IMR-90 (cell line): ENCODE measurements at regions not wholly inside any gene's neighbourhood (a gene's known extent, or its start where the extent isn't known, plus 50 kb on each side); places are given as distances from the start of the nearest gene placed in this dataset.

Source experiments
- ATAC-seq: fragments of 200-7000 bp; cut with Tn5 transposase; 2 replicates; pipeline ENCODE4 v1.9.1; 2020; ENCODE audit warnings: low read depth, mild to moderate bottlenecking, moderate library complexity
- BruUV-seq: library from RNA; stranded (reverse); fragments of 400-500 nt; replicated peaks from 2 replicates; lab custom pipeline; 2021; lab: Mats Ljungman, UMichigan
- CTCF ChIA-PET: fragments of 300-600 bp; formaldehyde crosslinking; extraction: SDS; loops from one replicate; lab custom pipeline; 2021; ENCODE audit warnings: antibody characterized with exemption; lab: Yijun Ruan, JAX
- POLR2A ChIA-PET: fragments of 300-600 bp; sonication (Branson Sonifier 250); formaldehyde crosslinking; loops from one replicate; lab custom pipeline; 2022; ENCODE audit warnings: antibody characterized with exemption; ENCODE audit not compliant: unreplicated experiment; lab: Charles Lee
- DNase-seq: peaks from one replicate; pipeline ENCODE4 v3.0.0; 2013
- H2AFZ ChIP-seq: replicated peaks from 2 replicates; pipeline ENCODE3; 2013; ENCODE audit warnings: low read length, mild to moderate bottlenecking; ENCODE audit not compliant: poor library complexity
- H2AK5ac ChIP-seq: 2 replicates; pipeline ENCODE4 v1.6.1; 2013; ENCODE audit warnings: low read depth, low read length, inconsistent platforms
- H2AK9ac ChIP-seq: replicated peaks from 2 replicates; pipeline ENCODE3; 2013; ENCODE audit warnings: mild to moderate bottlenecking, low read depth, low read length, moderate library complexity; ENCODE audit not compliant: poor library complexity
- H2BK120ac ChIP-seq: 2 replicates; pipeline ENCODE4 v1.6.1; 2013; ENCODE audit warnings: low read depth, low read length, inconsistent platforms
- H2BK15ac ChIP-seq: 3 replicates; pipeline ENCODE4 v1.6.1; 2013; ENCODE audit warnings: low read depth, low read length, inconsistent platforms
- H2BK20ac ChIP-seq: 2 replicates; pipeline ENCODE4 v1.6.1; 2013; ENCODE audit warnings: low read depth, mild to moderate bottlenecking, inconsistent platforms, low read length, moderate library complexity
- H2BK5ac ChIP-seq: 2 replicates; pipeline ENCODE4 v1.6.1; 2013; ENCODE audit warnings: mild to moderate bottlenecking, low read depth, low read length, inconsistent platforms; ENCODE audit not compliant: poor library complexity, severe bottlenecking
- H3K14ac ChIP-seq: replicated peaks from 2 replicates; pipeline ENCODE4 v1.6.1; 2013; ENCODE audit warnings: low read depth, low read length, inconsistent platforms
- H3K18ac ChIP-seq: 2 replicates; pipeline ENCODE4 v1.6.1; 2013; ENCODE audit warnings: low read depth, low read length, control low read depth
- H3K23ac ChIP-seq: 2 replicates; pipeline ENCODE4 v1.6.1; 2013; ENCODE audit warnings: low read depth, low read length, inconsistent platforms
- H3K27ac ChIP-seq: 2 replicates; pipeline ENCODE4 v1.5.1; 2013; ENCODE audit warnings: mild to moderate bottlenecking, control low read depth, low read length; ENCODE audit not compliant: insufficient read depth
- H3K27me3 ChIP-seq: 2 replicates; pipeline ENCODE4 v1.6.1; 2013; ENCODE audit warnings: low read length; ENCODE audit not compliant: control insufficient read depth, insufficient read depth
- H3K36me3 ChIP-seq: 2 replicates; pipeline ENCODE4 v1.6.1; 2013; ENCODE audit warnings: low read length, mixed read lengths; ENCODE audit not compliant: control insufficient read depth, insufficient read depth
- H3K4ac ChIP-seq: 2 replicates; pipeline ENCODE4 v1.6.1; 2013; ENCODE audit warnings: low read depth, low read length, inconsistent platforms
- H3K4me1 ChIP-seq: 2 replicates; pipeline ENCODE4 v1.6.1; 2013; ENCODE audit warnings: low read length, mixed read lengths; ENCODE audit not compliant: control insufficient read depth, insufficient read depth
- H3K4me2 ChIP-seq: 2 replicates; pipeline ENCODE4 v1.6.1; 2013; ENCODE audit warnings: low read depth, mild to moderate bottlenecking, control low read depth, low read length, moderate library complexity
- H3K4me3 ChIP-seq: 2 replicates; pipeline ENCODE4 v1.5.1; 2013; ENCODE audit warnings: low read depth, mild to moderate bottlenecking, control low read depth, low read length, moderate library complexity; ENCODE audit not compliant: insufficient read depth
- H3K56ac ChIP-seq: 2 replicates; pipeline ENCODE4 v1.6.1; 2013; ENCODE audit warnings: low read length, inconsistent platforms; ENCODE audit not compliant: insufficient read depth; ENCODE audit errors: extremely low read depth
- H3K79me1 ChIP-seq, 2 experiments: 2 replicates each; pipeline ENCODE4 v1.6.1; 2013; ENCODE audit warnings: low read length in 2 of 2, inconsistent platforms in 1 of 2, low read depth in 1 of 2
- H3K9ac ChIP-seq: 2 replicates; pipeline ENCODE4 v1.6.1; 2013; ENCODE audit warnings: low read depth, low read length, control low read depth
- H3K9me1 ChIP-seq: 2 replicates; pipeline ENCODE4 v1.6.1; 2013; ENCODE audit warnings: low read length, inconsistent platforms; ENCODE audit not compliant: insufficient read depth
- H3K9me3 ChIP-seq: 2 replicates; pipeline ENCODE4 v1.6.1; 2013; ENCODE audit warnings: low read length; ENCODE audit not compliant: control insufficient read depth, insufficient read depth
- H4K20me1 ChIP-seq: 2 replicates; pipeline ENCODE4 v1.6.1; 2013; ENCODE audit warnings: low read length, inconsistent platforms; ENCODE audit not compliant: insufficient read depth
- H4K5ac ChIP-seq: 2 replicates; pipeline ENCODE4 v1.6.1; 2013; ENCODE audit warnings: mild to moderate bottlenecking, low read depth, low read length, control low read depth
- H4K8ac ChIP-seq, 2 experiments: 2 replicates each; pipeline ENCODE4 v1.6.1; 2013; ENCODE audit warnings: low read depth in 2 of 2, low read length in 2 of 2, control low read depth in 1 of 2, inconsistent platforms in 1 of 2
- H4K91ac ChIP-seq: 2 replicates; pipeline ENCODE4 v1.6.1; 2013; ENCODE audit warnings: low read depth, low read length, inconsistent platforms; ENCODE audit not compliant: insufficient read depth
- BHLHE40 ChIP-seq: fragments of 150-350 bp; IDR thresholded peaks from 2 replicates; pipeline ENCODE4 v1.6.1; 2016; ENCODE audit warnings: mild to moderate bottlenecking, low read depth, low read length
- CEBPB ChIP-seq: IDR thresholded peaks from 2 replicates; pipeline ENCODE4 v1.6.1; 2012; ENCODE audit warnings: low read depth, low read length, improper control_type of control experiment
- CHD1 ChIP-seq: IDR thresholded peaks from 2 replicates; pipeline ENCODE4 v1.6.1; 2012; ENCODE audit warnings: low read depth, low read length, improper control_type of control experiment
- FOS ChIP-seq: fragments of 150-350 bp; IDR thresholded peaks from 2 replicates; pipeline ENCODE4 v1.6.1; 2016; ENCODE audit warnings: low read depth, low read length
- MAZ ChIP-seq: IDR thresholded peaks from 2 replicates; pipeline ENCODE4 v1.6.1; 2012; ENCODE audit warnings: low read depth, mild to moderate bottlenecking, low read length, improper control_type of control experiment, moderate library complexity, borderline replicate concordance
- MXI1 ChIP-seq: IDR thresholded peaks from 2 replicates; pipeline ENCODE4 v1.6.1; 2012; ENCODE audit warnings: low read depth, mild to moderate bottlenecking, low read length, moderate library complexity, borderline replicate concordance
- NFE2L2 ChIP-seq: fragments of 150-350 bp; IDR thresholded peaks from 2 replicates; pipeline ENCODE4 v1.6.1; 2016; ENCODE audit warnings: low read depth, mild to moderate bottlenecking, low read length
- RAD21 ChIP-seq: IDR thresholded peaks from 2 replicates; pipeline ENCODE4 v1.6.1; 2012; ENCODE audit warnings: low read length, improper control_type of control experiment
- RCOR1 ChIP-seq: IDR thresholded peaks from 2 replicates; pipeline ENCODE4 v1.6.1; 2012; ENCODE audit warnings: mild to moderate bottlenecking, low read length, improper control_type of control experiment; ENCODE audit not compliant: insufficient replicate concordance
- SMC3 ChIP-seq: fragments of 150-350 bp; IDR thresholded peaks from 2 replicates; pipeline ENCODE4 v1.6.1; 2016; ENCODE audit warnings: low read depth, mild to moderate bottlenecking, antibody characterized with exemption, low read length, moderate library complexity
- WGBS, 2 experiments: methylation state at CpG; one replicate each; pipeline versions ENCODE4 v1.1.5 to v1.1.7; 2013; ENCODE audit warnings: missing lambda C conversion rate in 2 of 2; ENCODE audit not compliant: insufficient read length in 1 of 2; ENCODE audit errors: extremely low coverage in 2 of 2; 5-methylcytosine and 5-hydroxymethylcytosine counted together
- dilution Hi-C: fragments of 300-500 bp; cut with HindIII; formaldehyde crosslinking; loops from one replicate; pipeline ENCODE4 v1.14.3; 2018; ENCODE audit warnings: low sequenced_read_pairs; ENCODE audit not compliant: unreplicated experiment
- in situ Hi-C: fragments of 300-500 bp; cut with MboI; formaldehyde crosslinking; loops from 3 replicates; pipeline ENCODE4 v1.14.3; 2019; ENCODE audit warnings: low sequenced_read_pairs, inconsistent platforms, mixed read lengths
- intact Hi-C: fragments of 100-400 bp; cut with micrococcal nuclease; formaldehyde crosslinking; loops from 2 replicates; pipeline ENCODE4 v1.10.0; 2022
- TF ChIP-seq, protein P1 (sequence below): conservative IDR thresholded peaks from 2 replicates; pipeline ENCODE4 v1.5.1; 2012; ENCODE audit warnings: mild to moderate bottlenecking, low read depth, low read length, improper control_type of control experiment
- TF ChIP-seq, protein P2 (sequence below): fragments of 150-350 bp; IDR thresholded peaks from 2 replicates; pipeline ENCODE4 v1.6.1; 2017; ENCODE audit warnings: mild to moderate bottlenecking, antibody characterized with exemption, low read length, low read depth

GRCh38 chr9:104276709-104277245 is 182.7 kb downstream of the SMC2 start (continued):
- TF ChIP-seq, protein P1, sequence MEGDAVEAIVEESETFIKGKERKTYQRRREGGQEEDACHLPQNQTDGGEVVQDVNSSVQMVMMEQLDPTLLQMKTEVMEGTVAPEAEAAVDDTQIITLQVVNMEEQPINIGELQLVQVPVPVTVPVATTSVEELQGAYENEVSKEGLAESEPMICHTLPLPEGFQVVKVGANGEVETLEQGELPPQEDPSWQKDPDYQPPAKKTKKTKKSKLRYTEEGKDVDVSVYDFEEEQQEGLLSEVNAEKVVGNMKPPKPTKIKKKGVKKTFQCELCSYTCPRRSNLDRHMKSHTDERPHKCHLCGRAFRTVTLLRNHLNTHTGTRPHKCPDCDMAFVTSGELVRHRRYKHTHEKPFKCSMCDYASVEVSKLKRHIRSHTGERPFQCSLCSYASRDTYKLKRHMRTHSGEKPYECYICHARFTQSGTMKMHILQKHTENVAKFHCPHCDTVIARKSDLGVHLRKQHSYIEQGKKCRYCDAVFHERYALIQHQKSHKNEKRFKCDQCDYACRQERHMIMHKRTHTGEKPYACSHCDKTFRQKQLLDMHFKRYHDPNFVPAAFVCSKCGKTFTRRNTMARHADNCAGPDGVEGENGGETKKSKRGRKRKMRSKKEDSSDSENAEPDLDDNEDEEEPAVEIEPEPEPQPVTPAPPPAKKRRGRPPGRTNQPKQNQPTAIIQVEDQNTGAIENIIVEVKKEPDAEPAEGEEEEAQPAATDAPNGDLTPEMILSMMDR: no peak
- no peak for TF ChIP-seq FOS

DNA sequence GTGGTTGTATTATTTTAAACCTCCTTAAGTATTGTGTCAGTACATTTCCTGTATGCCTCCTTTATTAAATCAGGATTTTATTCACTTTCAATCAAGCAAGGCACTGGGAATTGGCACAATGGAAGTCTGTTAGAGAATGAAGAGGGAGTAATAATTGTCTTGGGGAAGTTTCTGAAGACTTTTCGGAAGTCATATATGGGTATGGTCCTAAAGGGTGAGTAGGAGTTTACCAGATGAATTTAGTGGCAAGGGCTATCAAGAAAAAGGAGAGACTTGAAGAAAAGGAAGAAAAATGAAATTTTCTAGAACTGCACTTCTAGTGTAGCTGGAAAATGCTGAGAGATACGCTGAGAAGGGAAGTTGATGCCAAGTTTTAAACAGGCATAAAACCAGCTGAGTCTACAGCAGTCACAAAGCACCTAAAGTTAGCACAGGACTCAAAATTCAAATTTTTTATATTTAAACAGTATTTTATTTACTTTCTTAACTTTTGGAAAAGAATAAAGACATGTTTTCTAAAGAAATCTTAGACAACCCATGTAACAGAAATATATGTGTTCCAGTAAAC is 184.9 kb downstream of the SMC2 start:
- POLR2A ChIA-PET: no interaction called here
- BruUV-seq: no TSS peak
- H2AFZ ChIP-seq: no peak overlapping the region
- no peak for TF ChIP-seq CHD1
- no peak for TF ChIP-seq FOS
- TF ChIP-seq, protein P1: no peak
- TF ChIP-seq SMC3: no peak
- TF ChIP-seq RAD21: no peak
- TF ChIP-seq MAZ: no peak
- TF ChIP-seq, protein P2, sequence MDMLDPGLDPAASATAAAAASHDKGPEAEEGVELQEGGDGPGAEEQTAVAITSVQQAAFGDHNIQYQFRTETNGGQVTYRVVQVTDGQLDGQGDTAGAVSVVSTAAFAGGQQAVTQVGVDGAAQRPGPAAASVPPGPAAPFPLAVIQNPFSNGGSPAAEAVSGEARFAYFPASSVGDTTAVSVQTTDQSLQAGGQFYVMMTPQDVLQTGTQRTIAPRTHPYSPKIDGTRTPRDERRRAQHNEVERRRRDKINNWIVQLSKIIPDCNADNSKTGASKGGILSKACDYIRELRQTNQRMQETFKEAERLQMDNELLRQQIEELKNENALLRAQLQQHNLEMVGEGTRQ: no peak
- TF ChIP-seq MXI1: no peak
- no peak for TF ChIP-seq RCOR1
- no peak for TF ChIP-seq BHLHE40
- TF ChIP-seq NFE2L2: no peak
- no peak for TF ChIP-seq CEBPB

More for the DNA sequence above, 184.9 kb downstream of the SMC2 start:
- Histone ChIP-seq H2BK15ac (no peak overlapping the region), H2BK20ac (no peak overlapping the region), H2BK120ac (no peak overlapping the region), H3K27ac (no peak overlapping the region), H3K14ac (no peak overlapping the region), H3K9me1 (no peaks in the 10 kb centered on the region), H3K9ac (no peak overlapping the region), H3K23ac (no peak overlapping the region), H3K9me3 (peaks cover 2% of the 10 kb centered on the region), H3K79me1 (no peaks in the 10 kb centered on the region), H4K20me1 (no peaks in the 10 kb centered on the region), H4K91ac (no peak overlapping the region), H3K27me3 (no peaks in the 10 kb centered on the region), H3K36me3 (no peaks in the 10 kb centered on the region), H3K4me3 (no peak overlapping the region), H3K4me1 (no peaks in the 10 kb centered on the region), H2AK5ac (no peak overlapping the region), H2AK9ac (no peak overlapping the region), H3K18ac (no peak overlapping the region), H3K56ac (no peak overlapping the region), H2BK5ac (no peak overlapping the region), H4K5ac (no peak overlapping the region), H4K8ac (no peak overlapping the region), H3K4ac (no peak overlapping the region), H3K4me2 (no peak overlapping the region)
- intact Hi-C loops: no loop called here
- no peak for ATAC-seq
- DNase-seq: no peak
- whole genome bisulfite sequencing, 2 experiments: 43% methylated on average over 1 of the region's 2 CpGs; no CpG with 5 or more reads in 1 of the 2 experiments
- in situ Hi-C loops: no loop called here
- dilution Hi-C loops: no loop called here
- CTCF ChIA-PET: no interaction called here
